ENCODE measurements at regions not wholly inside any gene's neighbourhood (a gene's known extent, or its start where the extent isn't known, plus 50 kb on each side); places are given as distances from the start of the nearest gene placed in this dataset.
"Not testable (repeated sequence)": the region's sequence is repeated elsewhere in the genome, so short reads cannot be mapped to it uniquely, and the experiment has no call there.

GRCh38 chr21:6428498-6429092, 4092.8 kb upstream of the TPTE start:
- not testable (repeated sequence) for H3K4me3 ChIP-seq (ENCODE audit: insufficient read depth, low read length); H3K4me2 ChIP-seq (ENCODE audit: insufficient read depth, low read length); H3K9me3 ChIP-seq (ENCODE audit: low read depth, low read length); H4K20me1 ChIP-seq (ENCODE audit: insufficient read depth, low read length); H3K27ac ChIP-seq (ENCODE audit: low read depth, low read length); H2AFZ ChIP-seq (ENCODE audit: low read length); H3K36me3 ChIP-seq (ENCODE audit: insufficient read depth, low read length); H3K79me2 ChIP-seq (ENCODE audit: insufficient read depth, low read length); DNase-seq (ENCODE audit: insufficient read length, low spot score, missing footprints); H3K27me3 ChIP-seq (ENCODE audit: insufficient read depth, low read length); H3K4me1 ChIP-seq (ENCODE audit: insufficient read depth, low read length)

- not testable (repeated sequence) for H3K4me1 ChIP-seq (ENCODE audit: insufficient read depth, low read length); H3K27ac ChIP-seq (ENCODE audit: low read depth, low read length); H2AFZ ChIP-seq (ENCODE audit: low read length); H3K27me3 ChIP-seq (ENCODE audit: insufficient read depth, low read length); H3K4me3 ChIP-seq (ENCODE audit: insufficient read depth, low read length); H3K36me3 ChIP-seq (ENCODE audit: insufficient read depth, low read length); H3K4me2 ChIP-seq (ENCODE audit: insufficient read depth, low read length); H3K9me3 ChIP-seq (ENCODE audit: low read depth, low read length); DNase-seq (ENCODE audit: insufficient read length, low spot score, missing footprints); H3K79me2 ChIP-seq (ENCODE audit: insufficient read depth, low read length); H4K20me1 ChIP-seq (ENCODE audit: insufficient read depth, low read length)
These were observed 4091.5 kb upstream of the TPTE start for GRCh38 chr21:6429924-6430323.

- H3K4me1 ChIP-seq (ENCODE audit: insufficient read depth, low read length); H3K36me3 ChIP-seq (ENCODE audit: insufficient read depth, low read length); H3K27ac ChIP-seq (ENCODE audit: low read depth, low read length); H3K9me3 ChIP-seq (ENCODE audit: low read depth, low read length); H4K20me1 ChIP-seq (ENCODE audit: insufficient read depth, low read length); H3K79me2 ChIP-seq (ENCODE audit: insufficient read depth, low read length); H2AFZ ChIP-seq (ENCODE audit: low read length); H3K4me2 ChIP-seq (ENCODE audit: insufficient read depth, low read length); H3K27me3 ChIP-seq (ENCODE audit: insufficient read depth, low read length); H3K4me3 ChIP-seq (ENCODE audit: insufficient read depth, low read length); DNase-seq (ENCODE audit: insufficient read length, low spot score, missing footprints): not testable (repeated sequence)
These were observed 4088.2 kb upstream of the TPTE start for GRCh38 chr21:6433149-6433548.

- H3K4me3 ChIP-seq (ENCODE audit: insufficient read depth, low read length); H3K9me3 ChIP-seq (ENCODE audit: low read depth, low read length); H3K27me3 ChIP-seq (ENCODE audit: insufficient read depth, low read length); H3K4me1 ChIP-seq (ENCODE audit: insufficient read depth, low read length); H2AFZ ChIP-seq (ENCODE audit: low read length); H3K36me3 ChIP-seq (ENCODE audit: insufficient read depth, low read length); H3K4me2 ChIP-seq (ENCODE audit: insufficient read depth, low read length); H4K20me1 ChIP-seq (ENCODE audit: insufficient read depth, low read length); DNase-seq (ENCODE audit: insufficient read length, low spot score, missing footprints); H3K27ac ChIP-seq (ENCODE audit: low read depth, low read length); H3K79me2 ChIP-seq (ENCODE audit: insufficient read depth, low read length): not testable (repeated sequence)
These were observed 4085.2 kb upstream of the TPTE start for GRCh38 chr21:6436205-6436604.

- H3K27ac ChIP-seq (ENCODE audit: low read depth, low read length); H3K79me2 ChIP-seq (ENCODE audit: insufficient read depth, low read length); DNase-seq (ENCODE audit: insufficient read length, low spot score, missing footprints); H2AFZ ChIP-seq (ENCODE audit: low read length); H3K4me1 ChIP-seq (ENCODE audit: insufficient read depth, low read length); H3K4me2 ChIP-seq (ENCODE audit: insufficient read depth, low read length); H3K36me3 ChIP-seq (ENCODE audit: insufficient read depth, low read length); H3K4me3 ChIP-seq (ENCODE audit: insufficient read depth, low read length); H4K20me1 ChIP-seq (ENCODE audit: insufficient read depth, low read length); H3K27me3 ChIP-seq (ENCODE audit: insufficient read depth, low read length); H3K9me3 ChIP-seq (ENCODE audit: low read depth, low read length): not testable (repeated sequence)
These were observed 4084.2 kb upstream of the TPTE start for GRCh38 chr21:6436971-6437833.

GRCh38 chr21:6437834-6438187, 4083.6 kb upstream of the TPTE start:
- H3K27ac ChIP-seq (ENCODE audit: low read depth, low read length); H4K20me1 ChIP-seq (ENCODE audit: insufficient read depth, low read length); H3K9me3 ChIP-seq (ENCODE audit: low read depth, low read length); H2AFZ ChIP-seq (ENCODE audit: low read length); H3K4me1 ChIP-seq (ENCODE audit: insufficient read depth, low read length); H3K27me3 ChIP-seq (ENCODE audit: insufficient read depth, low read length); H3K4me3 ChIP-seq (ENCODE audit: insufficient read depth, low read length); H3K4me2 ChIP-seq (ENCODE audit: insufficient read depth, low read length); H3K79me2 ChIP-seq (ENCODE audit: insufficient read depth, low read length); H3K36me3 ChIP-seq (ENCODE audit: insufficient read depth, low read length); DNase-seq (ENCODE audit: insufficient read length, low spot score, missing footprints): not testable (repeated sequence)

- H2AFZ ChIP-seq (ENCODE audit: low read length); H3K79me2 ChIP-seq (ENCODE audit: insufficient read depth, low read length); H3K4me2 ChIP-seq (ENCODE audit: insufficient read depth, low read length); H3K36me3 ChIP-seq (ENCODE audit: insufficient read depth, low read length); H3K4me1 ChIP-seq (ENCODE audit: insufficient read depth, low read length); H4K20me1 ChIP-seq (ENCODE audit: insufficient read depth, low read length); H3K4me3 ChIP-seq (ENCODE audit: insufficient read depth, low read length); H3K9me3 ChIP-seq (ENCODE audit: low read depth, low read length); H3K27ac ChIP-seq (ENCODE audit: low read depth, low read length); H3K27me3 ChIP-seq (ENCODE audit: insufficient read depth, low read length); DNase-seq (ENCODE audit: insufficient read length, low spot score, missing footprints): not testable (repeated sequence)
These were observed 4082.3 kb upstream of the TPTE start for GRCh38 chr21:6439058-6439457.

GRCh38 chr21:6454648-6455340, 4066.6 kb upstream of the TPTE start:
- not testable (repeated sequence) for H3K4me1 ChIP-seq (ENCODE audit: insufficient read depth, low read length); H2AFZ ChIP-seq (ENCODE audit: low read length); H3K9me3 ChIP-seq (ENCODE audit: low read depth, low read length); DNase-seq (ENCODE audit: insufficient read length, low spot score, missing footprints); H3K27me3 ChIP-seq (ENCODE audit: insufficient read depth, low read length); H3K4me3 ChIP-seq (ENCODE audit: insufficient read depth, low read length); H3K27ac ChIP-seq (ENCODE audit: low read depth, low read length); H4K20me1 ChIP-seq (ENCODE audit: insufficient read depth, low read length); H3K36me3 ChIP-seq (ENCODE audit: insufficient read depth, low read length); H3K79me2 ChIP-seq (ENCODE audit: insufficient read depth, low read length); H3K4me2 ChIP-seq (ENCODE audit: insufficient read depth, low read length)
